ENCODE measurements at regions not wholly inside any gene's neighbourhood (a gene's known extent, or its start where the extent isn't known, plus 50 kb on each side); places are given as distances from the start of the nearest gene placed in this dataset.
"Not testable (repeated sequence)": the region's sequence is repeated elsewhere in the genome, so short reads cannot be mapped to it uniquely, and the experiment has no call there.

GRCh38 chr10:16199216-16199615 lies 237.6 kb upstream of the PTER start:
- H3K9me3 ChIP-seq, result peaks cover 3% of the 10 kb centered on the region
- 94% methylated on average over 4 of the region's 4 CpGs for WGBS
- H3K4me3 ChIP-seq, result no peak overlapping the region
- no peaks in the 10 kb centered on the region for H3K4me1 ChIP-seq
- H3K27me3 ChIP-seq, result no peaks in the 10 kb centered on the region
- DNase-seq (ENCODE audit: low spot score in 2 of 2), result no peak
- TF ChIP-seq, protein P1, sequence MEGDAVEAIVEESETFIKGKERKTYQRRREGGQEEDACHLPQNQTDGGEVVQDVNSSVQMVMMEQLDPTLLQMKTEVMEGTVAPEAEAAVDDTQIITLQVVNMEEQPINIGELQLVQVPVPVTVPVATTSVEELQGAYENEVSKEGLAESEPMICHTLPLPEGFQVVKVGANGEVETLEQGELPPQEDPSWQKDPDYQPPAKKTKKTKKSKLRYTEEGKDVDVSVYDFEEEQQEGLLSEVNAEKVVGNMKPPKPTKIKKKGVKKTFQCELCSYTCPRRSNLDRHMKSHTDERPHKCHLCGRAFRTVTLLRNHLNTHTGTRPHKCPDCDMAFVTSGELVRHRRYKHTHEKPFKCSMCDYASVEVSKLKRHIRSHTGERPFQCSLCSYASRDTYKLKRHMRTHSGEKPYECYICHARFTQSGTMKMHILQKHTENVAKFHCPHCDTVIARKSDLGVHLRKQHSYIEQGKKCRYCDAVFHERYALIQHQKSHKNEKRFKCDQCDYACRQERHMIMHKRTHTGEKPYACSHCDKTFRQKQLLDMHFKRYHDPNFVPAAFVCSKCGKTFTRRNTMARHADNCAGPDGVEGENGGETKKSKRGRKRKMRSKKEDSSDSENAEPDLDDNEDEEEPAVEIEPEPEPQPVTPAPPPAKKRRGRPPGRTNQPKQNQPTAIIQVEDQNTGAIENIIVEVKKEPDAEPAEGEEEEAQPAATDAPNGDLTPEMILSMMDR (IDR thresholded peaks at IDR 0.05), result no peak
- TF ChIP-seq POLR2AphosphoS5 (IDR thresholded peaks at IDR 0.05) (no peak), POLR2A (IDR thresholded peaks at IDR 0.05) (no peak), EP300 (IDR thresholded peaks at IDR 0.05) (no peak)
- H3K27ac ChIP-seq, result no peak overlapping the region
- no peaks in the 10 kb centered on the region for H3K36me3 ChIP-seq

- WGBS, result 93% methylated on average over 1 of the region's 1 CpG
- not testable (repeated sequence) for H3K36me3 ChIP-seq
Observed at GRCh38 chr10:16223618-16224017, 213.2 kb upstream of the PTER start.

DNA sequence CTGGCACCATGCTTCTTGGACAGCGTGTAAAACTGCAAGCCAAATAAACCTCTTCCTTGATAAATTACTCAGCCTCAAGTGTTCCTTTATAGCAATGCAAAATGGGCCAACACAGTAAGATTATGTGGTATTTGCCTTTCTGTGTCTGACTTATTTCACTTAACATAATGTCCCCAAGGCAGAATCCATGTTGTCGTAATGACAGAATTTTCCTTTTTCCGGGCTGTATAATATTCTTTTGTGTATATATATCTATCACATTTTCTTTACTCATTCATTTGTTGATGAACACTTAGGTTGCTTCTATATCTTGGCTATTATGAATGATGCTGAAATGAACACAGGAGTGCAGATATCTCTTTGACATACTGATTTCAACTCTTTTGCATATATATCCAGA lies 209.1 kb upstream of the PTER start:
- Histone ChIP-seq H3K27ac (no peak overlapping the region), H3K9me3 (peaks cover 13% of the 10 kb centered on the region), H3K36me3 (no peaks in the 10 kb centered on the region), H3K27me3 (no peaks in the 10 kb centered on the region), H3K4me1 (no peaks in the 10 kb centered on the region), H3K4me3 (no peak overlapping the region)
- TF ChIP-seq POLR2A (IDR thresholded peaks at IDR 0.05) (no peak), POLR2AphosphoS5 (IDR thresholded peaks at IDR 0.05) (no peak), EP300 (IDR thresholded peaks at IDR 0.05) (no peak)
- TF ChIP-seq, protein P1 (IDR thresholded peaks at IDR 0.05), result no peak
- no peak for DNase-seq (ENCODE audit: low spot score in 2 of 2)
- 96% methylated on average over 3 of the region's 3 CpGs for WGBS

More at GRCh38 chr10:16223618-16224017, 213.2 kb upstream of the PTER start:
- H3K4me3 ChIP-seq; DNase-seq (ENCODE audit: low spot score in 2 of 2); H3K27ac ChIP-seq; H3K4me1 ChIP-seq; H3K27me3 ChIP-seq: not testable (repeated sequence)
- H3K9me3 ChIP-seq, result peaks cover 22% of the 10 kb centered on the region

- TF ChIP-seq, protein P1 (IDR thresholded peaks at IDR 0.05), result no peak
- no peak for TF ChIP-seq EP300 (IDR thresholded peaks at IDR 0.05)
- TF ChIP-seq POLR2AphosphoS5 (IDR thresholded peaks at IDR 0.05), result no peak
- TF ChIP-seq POLR2A (IDR thresholded peaks at IDR 0.05), result no peak
- no peak for DNase-seq (ENCODE audit: low spot score in 2 of 2)
- Histone ChIP-seq H3K9me3 (peaks cover 6% of the 10 kb centered on the region), H3K4me1 (no peaks in the 10 kb centered on the region), H3K27ac (no peak overlapping the region), H3K27me3 (no peaks in the 10 kb centered on the region), H3K36me3 (no peaks in the 10 kb centered on the region), H3K4me3 (no peak overlapping the region)
- WGBS, result 71% methylated on average over 2 of the region's 2 CpGs
Observed at GRCh38 chr10:16231176-16231575, 205.6 kb upstream of the PTER start.

DNA sequence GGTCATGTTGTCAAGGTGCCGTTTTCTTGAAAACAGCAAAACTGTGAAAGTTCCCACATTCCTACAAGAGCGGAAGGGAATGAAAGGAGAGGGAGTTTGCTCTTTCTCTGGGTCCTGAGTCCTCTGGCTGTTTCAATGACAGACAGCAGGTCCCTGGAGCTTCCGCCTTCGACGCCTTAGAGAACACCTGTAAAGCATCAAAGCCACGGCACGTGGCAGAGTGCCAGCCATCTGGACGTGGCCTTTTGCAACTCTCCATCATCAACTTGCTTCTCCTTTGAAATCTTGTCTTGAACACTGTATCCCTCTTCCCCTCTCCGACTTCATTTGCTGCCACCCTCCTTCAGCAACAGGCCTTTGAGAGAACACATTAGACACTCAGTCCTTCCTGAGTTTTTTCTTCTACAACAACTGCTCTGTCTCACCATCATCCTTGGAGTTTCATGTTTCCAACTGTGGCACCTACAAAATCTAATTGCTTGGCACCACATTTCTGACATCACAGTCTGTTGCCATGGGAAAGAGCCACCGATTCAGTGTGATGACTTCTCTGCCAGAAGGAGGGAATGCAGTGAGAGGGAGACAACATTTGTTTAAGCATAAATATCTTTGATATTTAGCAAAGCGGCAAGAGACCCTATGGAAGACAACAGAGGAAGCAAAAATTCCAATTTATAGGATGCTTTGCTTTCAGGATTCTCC lies 204.9 kb upstream of the PTER start:
- 64% methylated on average over 11 of the region's 11 CpGs for WGBS
- H3K4me3 ChIP-seq, result no peak overlapping the region
- no peak for DNase-seq (ENCODE audit: low spot score in 2 of 2)
- no peak overlapping the region for H3K27ac ChIP-seq
- H3K4me1 ChIP-seq, result no peaks in the 10 kb centered on the region
- H3K36me3 ChIP-seq, result no peaks in the 10 kb centered on the region
- TF ChIP-seq, protein P1 (IDR thresholded peaks at IDR 0.05), result no peak
- peaks cover 6% of the 10 kb centered on the region for H3K9me3 ChIP-seq
- H3K27me3 ChIP-seq, result no peaks in the 10 kb centered on the region

DNA sequence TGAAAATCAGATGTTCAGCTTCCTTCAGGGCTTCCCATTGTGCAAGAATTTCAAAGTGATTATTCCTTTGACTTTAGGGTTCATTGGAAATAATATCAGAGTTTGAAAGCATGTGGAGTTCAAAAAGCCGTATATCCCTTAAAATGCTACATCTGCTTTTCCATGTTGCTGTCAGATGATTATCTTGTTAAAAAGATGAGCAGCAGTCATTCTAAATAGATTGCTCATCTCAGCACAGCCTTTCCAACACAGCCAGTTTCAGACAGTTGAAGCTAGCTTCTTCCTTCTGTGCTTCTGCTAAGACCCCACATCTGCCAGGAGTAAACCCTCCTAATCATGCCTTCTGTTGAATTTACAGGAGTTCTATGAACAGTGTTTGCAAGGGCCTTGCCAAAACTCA lies 204.4 kb upstream of the PTER start:
- Histone ChIP-seq H3K27ac (no peak overlapping the region), H3K27me3 (no peaks in the 10 kb centered on the region), H3K4me3 (no peak overlapping the region), H3K9me3 (peaks cover 2% of the 10 kb centered on the region), H3K36me3 (no peaks in the 10 kb centered on the region), H3K4me1 (no peaks in the 10 kb centered on the region)
- DNase-seq (ENCODE audit: low spot score in 2 of 2), result no peak
- TF ChIP-seq POLR2AphosphoS5 (IDR thresholded peaks at IDR 0.05), result no peak
- TF ChIP-seq EP300 (IDR thresholded peaks at IDR 0.05), result no peak
- TF ChIP-seq, protein P1 (IDR thresholded peaks at IDR 0.05), result no peak
- TF ChIP-seq POLR2A (IDR thresholded peaks at IDR 0.05), result no peak
- WGBS, result 29% methylated on average over 1 of the region's 1 CpG
